ENCODE measurements at regions not wholly inside any gene's neighbourhood (a gene's known extent, or its start where the extent isn't known, plus 50 kb on each side); places are given as distances from the start of the nearest gene placed in this dataset.

DNA sequence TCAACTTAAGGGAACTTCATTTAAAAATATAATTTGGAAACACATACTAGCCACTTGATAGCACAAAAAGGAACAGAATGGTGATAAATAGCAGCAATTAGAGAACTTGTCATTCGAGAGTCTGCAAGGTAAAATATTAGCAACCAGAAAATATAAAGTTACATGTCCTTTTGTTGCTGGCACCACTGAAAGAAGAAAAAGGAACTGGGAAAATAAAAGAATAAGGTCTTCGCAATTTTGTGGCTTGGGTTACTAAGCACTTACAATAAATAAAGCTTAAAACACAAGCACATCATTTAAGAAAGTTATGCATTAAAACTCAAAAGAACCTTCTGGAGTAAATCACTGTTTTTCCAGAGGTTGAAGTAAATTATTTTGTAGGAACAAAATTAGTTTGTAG lies 149.9 kb upstream of the FBN2 start:
- TF ChIP-seq, protein P1, sequence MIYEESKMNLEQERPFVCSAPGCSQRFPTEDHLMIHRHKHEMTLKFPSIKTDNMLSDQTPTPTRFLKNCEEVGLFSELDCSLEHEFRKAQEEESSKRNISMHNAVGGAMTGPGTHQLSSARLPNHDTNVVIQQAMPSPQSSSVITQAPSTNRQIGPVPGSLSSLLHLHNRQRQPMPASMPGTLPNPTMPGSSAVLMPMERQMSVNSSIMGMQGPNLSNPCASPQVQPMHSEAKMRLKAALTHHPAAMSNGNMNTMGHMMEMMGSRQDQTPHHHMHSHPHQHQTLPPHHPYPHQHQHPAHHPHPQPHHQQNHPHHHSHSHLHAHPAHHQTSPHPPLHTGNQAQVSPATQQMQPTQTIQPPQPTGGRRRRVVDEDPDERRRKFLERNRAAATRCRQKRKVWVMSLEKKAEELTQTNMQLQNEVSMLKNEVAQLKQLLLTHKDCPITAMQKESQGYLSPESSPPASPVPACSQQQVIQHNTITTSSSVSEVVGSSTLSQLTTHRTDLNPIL (CRISPR knock-in tag; IDR thresholded peaks at IDR 0.05; ENCODE audit: low read depth), result no peak
- TF ChIP-seq RARB (CRISPR knock-in tag; IDR thresholded peaks at IDR 0.05) (no peak), PPARA (CRISPR knock-in tag; IDR thresholded peaks at IDR 0.05; ENCODE audit: borderline replicate concordance) (no peak), ZNF565 (CRISPR knock-in tag; conservative IDR thresholded peaks at IDR 0.05; ENCODE audit: low read depth) (no peak)
- TF ChIP-seq, protein P2, sequence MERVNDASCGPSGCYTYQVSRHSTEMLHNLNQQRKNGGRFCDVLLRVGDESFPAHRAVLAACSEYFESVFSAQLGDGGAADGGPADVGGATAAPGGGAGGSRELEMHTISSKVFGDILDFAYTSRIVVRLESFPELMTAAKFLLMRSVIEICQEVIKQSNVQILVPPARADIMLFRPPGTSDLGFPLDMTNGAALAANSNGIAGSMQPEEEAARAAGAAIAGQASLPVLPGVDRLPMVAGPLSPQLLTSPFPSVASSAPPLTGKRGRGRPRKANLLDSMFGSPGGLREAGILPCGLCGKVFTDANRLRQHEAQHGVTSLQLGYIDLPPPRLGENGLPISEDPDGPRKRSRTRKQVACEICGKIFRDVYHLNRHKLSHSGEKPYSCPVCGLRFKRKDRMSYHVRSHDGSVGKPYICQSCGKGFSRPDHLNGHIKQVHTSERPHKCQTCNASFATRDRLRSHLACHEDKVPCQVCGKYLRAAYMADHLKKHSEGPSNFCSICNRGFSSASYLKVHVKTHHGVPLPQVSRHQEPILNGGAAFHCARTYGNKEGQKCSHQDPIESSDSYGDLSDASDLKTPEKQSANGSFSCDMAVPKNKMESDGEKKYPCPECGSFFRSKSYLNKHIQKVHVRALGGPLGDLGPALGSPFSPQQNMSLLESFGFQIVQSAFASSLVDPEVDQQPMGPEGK (CRISPR knock-in tag; IDR thresholded peaks at IDR 0.05; ENCODE audit: borderline replicate concordance), result no peak
- ATAC-seq, result no peak

DNA sequence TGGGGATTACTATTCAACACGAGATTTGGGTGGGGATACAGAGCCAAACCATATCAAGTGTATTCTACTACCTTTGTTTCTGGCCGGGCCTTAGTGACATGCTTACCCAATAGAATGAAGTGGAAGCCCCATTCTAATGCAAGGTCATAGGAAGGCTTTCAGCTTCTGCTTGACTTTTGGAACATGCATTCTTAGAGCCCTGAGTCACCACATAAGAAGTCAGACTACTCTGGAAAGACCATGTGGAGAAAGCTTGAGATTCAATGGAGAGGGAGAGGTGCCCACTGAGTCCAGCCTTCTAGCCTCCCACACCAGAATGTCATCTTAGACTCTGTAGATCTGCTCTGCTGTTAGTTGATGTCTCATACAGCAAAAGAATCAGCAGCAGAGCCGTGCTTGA lies 155.7 kb upstream of the FBN2 start:
- TF ChIP-seq ZC3H10 (CRISPR knock-in tag; IDR thresholded peaks at IDR 0.05) (no peak), ISL1 (CRISPR knock-in tag; IDR thresholded peaks at IDR 0.05) (no peak), ESRRG (CRISPR knock-in tag; IDR thresholded peaks at IDR 0.05) (no peak)
- TF ChIP-seq, protein P1 (CRISPR knock-in tag; IDR thresholded peaks at IDR 0.05; ENCODE audit: low read depth), result no peak
- TF ChIP-seq, protein P2 (CRISPR knock-in tag; IDR thresholded peaks at IDR 0.05; ENCODE audit: borderline replicate concordance), result no peak
- ATAC-seq, result no peak

DNA sequence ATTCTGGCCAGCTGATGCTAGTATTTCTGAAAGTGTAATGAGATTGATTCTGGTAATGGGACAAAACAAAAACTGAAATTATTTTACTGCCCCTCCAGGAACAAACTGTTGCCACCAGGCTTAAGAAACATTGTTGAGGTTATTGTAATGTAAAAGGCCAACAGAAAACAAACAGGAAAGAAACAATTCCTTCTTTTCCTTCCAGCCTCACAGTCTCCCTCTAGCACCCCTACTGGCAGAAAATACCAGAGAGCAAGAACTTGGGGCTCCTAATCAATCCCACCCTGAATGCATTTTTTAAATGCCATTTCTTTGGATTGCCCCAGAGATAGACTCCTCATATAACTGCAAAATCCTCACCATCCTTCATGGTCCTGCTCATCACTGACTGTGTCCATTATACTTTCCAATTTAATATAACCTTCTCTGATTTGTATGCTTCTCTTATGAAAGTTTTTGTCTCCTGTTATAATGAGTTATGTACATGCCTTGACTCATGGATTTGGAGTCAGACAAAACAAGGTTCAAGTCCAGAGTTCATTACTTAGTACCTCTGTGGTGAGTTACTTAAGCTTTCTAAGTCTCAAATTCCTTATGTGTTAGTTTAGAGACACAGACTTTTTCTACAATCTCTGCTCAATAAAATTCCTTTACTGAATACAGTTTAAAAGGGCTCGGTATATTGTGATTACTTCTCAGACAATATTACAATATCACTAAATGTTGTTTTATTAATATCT lies 157.9 kb upstream of the FBN2 start:
- 0 out of 3 replicates have a peak, but pooled peaks have one; percentile 37 for ATAC-seq
- no peak for TF ChIP-seq CSDC2 (CRISPR knock-in tag; IDR thresholded peaks at IDR 0.05)
- TF ChIP-seq SNAI2 (CRISPR knock-in tag; IDR thresholded peaks at IDR 0.05), result no peak

DNA sequence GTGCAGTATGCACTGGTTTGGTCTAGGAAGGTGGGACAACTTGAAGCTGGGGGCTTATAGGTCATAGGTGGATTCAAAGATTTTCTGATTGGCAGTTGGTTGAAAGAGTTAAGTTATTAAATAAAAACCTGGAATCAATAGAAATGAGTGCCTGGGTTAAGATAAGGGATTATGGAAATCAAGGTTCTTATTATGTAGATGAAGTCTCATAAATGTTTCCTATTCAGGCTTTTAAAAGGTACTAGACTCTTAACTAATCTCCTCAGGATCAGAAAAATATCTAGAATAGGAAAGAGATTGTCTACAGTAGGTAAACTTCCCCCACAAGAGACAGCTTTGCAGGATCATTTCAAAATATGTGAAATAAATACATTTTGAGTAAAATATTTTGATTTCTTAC lies 163.3 kb upstream of the FBN2 start:
- TF ChIP-seq ZC3H10 (CRISPR knock-in tag; IDR thresholded peaks at IDR 0.05) (no peak), TOX (CRISPR knock-in tag; IDR thresholded peaks at IDR 0.05; ENCODE audit: borderline replicate concordance) (no peak), OSR1 (CRISPR knock-in tag; IDR thresholded peaks at IDR 0.05) (no peak), PPARA (CRISPR knock-in tag; IDR thresholded peaks at IDR 0.05; ENCODE audit: borderline replicate concordance) (no peak)
- no peak for ATAC-seq

DNA sequence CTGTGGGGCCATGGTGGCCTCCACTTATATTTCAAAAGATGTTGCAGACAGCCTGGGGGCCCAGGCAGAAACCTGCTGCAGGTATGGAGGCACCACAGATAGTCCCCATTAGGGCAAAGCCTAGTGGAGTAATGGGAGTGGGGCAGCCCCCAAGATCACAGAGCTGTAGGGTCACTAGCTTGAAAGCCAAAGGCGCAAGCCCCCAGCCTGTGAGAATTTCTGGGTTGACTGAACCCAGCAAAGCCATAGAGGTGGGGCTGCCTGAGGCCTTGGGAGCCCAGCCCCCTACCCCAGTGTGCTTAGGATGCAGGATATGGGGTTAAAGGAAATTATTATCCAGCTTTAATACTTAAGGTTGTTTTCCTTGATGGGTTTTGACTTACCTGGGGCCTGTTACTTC lies 165.3 kb upstream of the FBN2 start:
- no peak for TF ChIP-seq TOX (CRISPR knock-in tag; IDR thresholded peaks at IDR 0.05; ENCODE audit: borderline replicate concordance)
- TF ChIP-seq RARB (CRISPR knock-in tag; IDR thresholded peaks at IDR 0.05), result no peak
- TF ChIP-seq GLIS3 (CRISPR knock-in tag; IDR thresholded peaks at IDR 0.05), result no peak
- TF ChIP-seq, protein P3, sequence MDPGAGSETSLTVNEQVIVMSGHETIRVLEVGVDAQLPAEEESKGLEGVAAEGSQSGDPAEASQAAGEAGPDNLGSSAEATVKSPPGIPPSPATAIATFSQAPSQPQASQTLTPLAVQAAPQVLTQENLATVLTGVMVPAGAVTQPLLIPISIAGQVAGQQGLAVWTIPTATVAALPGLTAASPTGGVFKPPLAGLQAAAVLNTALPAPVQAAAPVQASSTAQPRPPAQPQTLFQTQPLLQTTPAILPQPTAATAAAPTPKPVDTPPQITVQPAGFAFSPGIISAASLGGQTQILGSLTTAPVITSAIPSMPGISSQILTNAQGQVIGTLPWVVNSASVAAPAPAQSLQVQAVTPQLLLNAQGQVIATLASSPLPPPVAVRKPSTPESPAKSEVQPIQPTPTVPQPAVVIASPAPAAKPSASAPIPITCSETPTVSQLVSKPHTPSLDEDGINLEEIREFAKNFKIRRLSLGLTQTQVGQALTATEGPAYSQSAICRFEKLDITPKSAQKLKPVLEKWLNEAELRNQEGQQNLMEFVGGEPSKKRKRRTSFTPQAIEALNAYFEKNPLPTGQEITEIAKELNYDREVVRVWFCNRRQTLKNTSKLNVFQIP (CRISPR knock-in tag; IDR thresholded peaks at IDR 0.05; ENCODE audit: borderline replicate concordance, low read depth), result no peak
- TF ChIP-seq, protein P4, sequence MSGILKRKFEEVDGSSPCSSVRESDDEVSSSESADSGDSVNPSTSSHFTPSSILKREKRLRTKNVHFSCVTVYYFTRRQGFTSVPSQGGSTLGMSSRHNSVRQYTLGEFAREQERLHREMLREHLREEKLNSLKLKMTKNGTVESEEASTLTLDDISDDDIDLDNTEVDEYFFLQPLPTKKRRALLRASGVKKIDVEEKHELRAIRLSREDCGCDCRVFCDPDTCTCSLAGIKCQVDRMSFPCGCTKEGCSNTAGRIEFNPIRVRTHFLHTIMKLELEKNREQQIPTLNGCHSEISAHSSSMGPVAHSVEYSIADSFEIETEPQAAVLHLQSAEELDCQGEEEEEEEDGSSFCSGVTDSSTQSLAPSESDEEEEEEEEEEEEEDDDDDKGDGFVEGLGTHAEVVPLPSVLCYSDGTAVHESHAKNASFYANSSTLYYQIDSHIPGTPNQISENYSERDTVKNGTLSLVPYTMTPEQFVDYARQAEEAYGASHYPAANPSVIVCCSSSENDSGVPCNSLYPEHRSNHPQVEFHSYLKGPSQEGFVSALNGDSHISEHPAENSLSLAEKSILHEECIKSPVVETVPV (CRISPR knock-in tag; IDR thresholded peaks at IDR 0.05), result no peak
- TF ChIP-seq BACH2 (CRISPR knock-in tag; IDR thresholded peaks at IDR 0.05; ENCODE audit: borderline replicate concordance), result no peak
- TF ChIP-seq ARNTL (CRISPR knock-in tag; IDR thresholded peaks at IDR 0.05; ENCODE audit: borderline replicate concordance, low read depth), result no peak
- ATAC-seq, result no peak

Measured in SK-N-SH treated with all-trans-retinoic acid at 6 μM for 48 hours (cell line).